ENCODE measurements at regions not wholly inside any gene's neighbourhood (a gene's known extent, or its start where the extent isn't known, plus 50 kb on each side); places are given as distances from the start of the nearest gene placed in this dataset.

- ATAC-seq (replicated peaks) (no peak), DNase-seq (no peak)
- Mint-ChIP-seq H3K27me3 (peaks cover 37 to 49% of the 10 kb centered on the region in 2 donors), H3K4me3 (no peak overlapping the region), H3K36me3 (peaks cover 0 to 3% of the 10 kb centered on the region in 2 donors), H3K9me3 (peaks cover 2 to 3% of the 10 kb centered on the region in 2 donors), H3K27ac (no peak overlapping the region), H3K4me1 (peaks cover 5 to 7% of the 10 kb centered on the region in 2 donors)
Measured at GRCh38 chr11:71343828-71344400, 91.5 kb upstream of the SHANK2 start.

- Mint-ChIP-seq H3K27me3 (peaks cover 37 to 42% of the 10 kb centered on the region in 2 donors), H3K4me3 (no peak overlapping the region), H3K27ac (no peak overlapping the region), H3K4me1 (peaks cover 5 to 7% of the 10 kb centered on the region in 2 donors), H3K36me3 (peaks cover 0 to 3% of the 10 kb centered on the region in 2 donors), H3K9me3 (peaks cover 1 to 3% of the 10 kb centered on the region in 2 donors)
- DNase-seq (peak; percentile 8), ATAC-seq (replicated peaks) (peak; percentile 46 to 68)
Measured at GRCh38 chr11:71342951-71343827, 90.8 kb upstream of the SHANK2 start.

- Mint-ChIP-seq H3K27ac (no peak overlapping the region), H3K36me3 (peaks cover 0 to 3% of the 10 kb centered on the region in 2 donors), H3K4me1 (peaks cover 5 to 7% of the 10 kb centered on the region in 2 donors), H3K4me3 (no peak overlapping the region), H3K9me3 (peaks cover 0 to 3% of the 10 kb centered on the region in 2 donors), H3K27me3 (peaks cover 28 to 35% of the 10 kb centered on the region in 2 donors)
- ATAC-seq (replicated peaks) (no peak), DNase-seq (no peak)
Measured at GRCh38 chr11:71342116-71342515, 89.7 kb upstream of the SHANK2 start.

- peaks cover 5 to 7% of the 10 kb centered on the region in 2 donors for H3K4me1 Mint-ChIP-seq
- ATAC-seq (replicated peaks) (no peak), DNase-seq (no peak)
- no peak overlapping the region for H3K4me3 Mint-ChIP-seq
- no peaks in the 10 kb centered on the region for H3K9me3 Mint-ChIP-seq
- H3K27me3 Mint-ChIP-seq: peaks cover 28 to 31% of the 10 kb centered on the region in 2 donors
- H3K36me3 Mint-ChIP-seq: no peaks in the 10 kb centered on the region
- H3K27ac Mint-ChIP-seq: no peak overlapping the region
Measured at GRCh38 chr11:71341596-71341995, 89.2 kb upstream of the SHANK2 start.

- no peak overlapping the region for H3K4me3 Mint-ChIP-seq
- DNase-seq: no peak
- no peaks in the 10 kb centered on the region for H3K9me3 Mint-ChIP-seq
- no peaks in the 10 kb centered on the region for H3K36me3 Mint-ChIP-seq
- peaks cover 5 to 7% of the 10 kb centered on the region in 2 donors for H3K4me1 Mint-ChIP-seq
- peaks cover 28 to 31% of the 10 kb centered on the region in 2 donors for H3K27me3 Mint-ChIP-seq
- no peak overlapping the region for H3K27ac Mint-ChIP-seq
- no peak for ATAC-seq (replicated peaks)
Measured at GRCh38 chr11:71341173-71341572, 88.8 kb upstream of the SHANK2 start.

- Mint-ChIP-seq H3K4me3 (no peak overlapping the region), H3K27me3 (peaks cover 28 to 31% of the 10 kb centered on the region in 2 donors), H3K36me3 (no peaks in the 10 kb centered on the region), H3K9me3 (no peaks in the 10 kb centered on the region), H3K4me1 (peaks cover 5 to 7% of the 10 kb centered on the region in 2 donors), H3K27ac (no peak overlapping the region)
- ATAC-seq (replicated peaks) (no peak), DNase-seq (no peak)
Measured at GRCh38 chr11:71340086-71340606, 87.8 kb upstream of the SHANK2 start.

- DNase-seq: no peak
- Mint-ChIP-seq H3K27me3 (peaks cover 28 to 31% of the 10 kb centered on the region in 2 donors), H3K4me3 (no peak overlapping the region), H3K9me3 (no peaks in the 10 kb centered on the region), H3K4me1 (peaks cover 5 to 7% of the 10 kb centered on the region in 2 donors), H3K36me3 (no peaks in the 10 kb centered on the region), H3K27ac (no peak overlapping the region)
- no peak for ATAC-seq (replicated peaks)
Measured at GRCh38 chr11:71339396-71339881, 87.1 kb upstream of the SHANK2 start.

- DNase-seq (no peak), ATAC-seq (replicated peaks) (no peak)
- peaks cover 0 to 1% of the 10 kb centered on the region in 2 donors for H3K9me3 Mint-ChIP-seq
- no peak overlapping the region for H3K27ac Mint-ChIP-seq
- peaks cover 3 to 5% of the 10 kb centered on the region in 2 donors for H3K4me1 Mint-ChIP-seq
- H3K36me3 Mint-ChIP-seq: no peaks in the 10 kb centered on the region
- H3K4me3 Mint-ChIP-seq: no peak overlapping the region
- peaks cover 28% of the 10 kb centered on the region in 2 donors for H3K27me3 Mint-ChIP-seq
Measured at GRCh38 chr11:71338801-71339395, 86.5 kb upstream of the SHANK2 start.

- peaks cover 0 to 2% of the 10 kb centered on the region in 2 donors for H3K36me3 Mint-ChIP-seq
- peaks cover 6 to 7% of the 10 kb centered on the region in 2 donors for H3K9me3 Mint-ChIP-seq
- no peak for DNase-seq
- H3K4me1 Mint-ChIP-seq: no peaks in the 10 kb centered on the region
- no peak for ATAC-seq (replicated peaks)
- no peak overlapping the region for H3K4me3 Mint-ChIP-seq
- H3K27ac Mint-ChIP-seq: no peak overlapping the region
- H3K27me3 Mint-ChIP-seq: peaks cover 20 to 23% of the 10 kb centered on the region in 2 donors
Measured at GRCh38 chr11:71336996-71337754, 84.8 kb upstream of the SHANK2 start.

GRCh38 chr11:71336176-71336995 is 84.0 kb upstream of the SHANK2 start:
- no peak overlapping the region for H3K27ac Mint-ChIP-seq
- ATAC-seq (replicated peaks): no peak
- DNase-seq: no peak
- peaks cover 0 to 2% of the 10 kb centered on the region in 2 donors for H3K36me3 Mint-ChIP-seq
- no peak overlapping the region for H3K4me3 Mint-ChIP-seq
- H3K27me3 Mint-ChIP-seq: peaks cover 16% of the 10 kb centered on the region in 2 donors
- no peaks in the 10 kb centered on the region for H3K4me1 Mint-ChIP-seq
- H3K9me3 Mint-ChIP-seq: peaks cover 8 to 9% of the 10 kb centered on the region in 2 donors

- Mint-ChIP-seq H3K27me3 (peaks cover 6 to 13% of the 10 kb centered on the region in 2 donors), H3K4me1 (no peaks in the 10 kb centered on the region), H3K4me3 (no peak overlapping the region), H3K27ac (no peak overlapping the region), H3K9me3 (peaks cover 8 to 9% of the 10 kb centered on the region in 2 donors), H3K36me3 (peaks cover 0 to 2% of the 10 kb centered on the region in 2 donors)
- no peak for DNase-seq
- no peak for ATAC-seq (replicated peaks)
Measured at GRCh38 chr11:71335371-71335770, 83.0 kb upstream of the SHANK2 start.

GRCh38 chr11:71334191-71334590 is 81.8 kb upstream of the SHANK2 start:
- Mint-ChIP-seq H3K4me3 (no peak overlapping the region), H3K36me3 (peaks cover 0 to 2% of the 10 kb centered on the region in 2 donors), H3K27me3 (peaks cover 5 to 11% of the 10 kb centered on the region in 2 donors), H3K4me1 (no peaks in the 10 kb centered on the region), H3K9me3 (peaks cover 8 to 9% of the 10 kb centered on the region in 2 donors), H3K27ac (no peak overlapping the region)
- ATAC-seq (replicated peaks): no peak
- no peak for DNase-seq

GRCh38 chr11:71333473-71333872 is 81.1 kb upstream of the SHANK2 start:
- Mint-ChIP-seq H3K9me3 (peaks cover 8 to 9% of the 10 kb centered on the region in 2 donors), H3K4me1 (no peaks in the 10 kb centered on the region), H3K36me3 (peaks cover 0 to 2% of the 10 kb centered on the region in 2 donors), H3K27me3 (peaks cover 5 to 11% of the 10 kb centered on the region in 2 donors), H3K4me3 (no peak overlapping the region), H3K27ac (no peak overlapping the region)
- ATAC-seq (replicated peaks) (no peak), DNase-seq (no peak)
